Hematopoietic multipotent progenitor cell (in vitro differentiated cells): ENCODE measurements at regions not wholly inside any gene's neighbourhood (a gene's known extent, or its start where the extent isn't known, plus 50 kb on each side); places are given as distances from the start of the nearest gene placed in this dataset.
A peak's percentile ranks its signal among the peaks of the same experiment; 100 is the strongest.
"Not testable (repeated sequence)": the region's sequence is repeated elsewhere in the genome, so short reads cannot be mapped to it uniquely, and the experiment has no call there.

Source experiments
- DNase-seq, 3 donors: peaks; one replicate each; pipeline ENCODE4 v3.0.0-alpha.2; 2011 to 2015; ENCODE audit warnings: low read depth in 2 of 3, low spot score in 2 of 3

GRCh38 chr10:21041763-21042458 lies 144.8 kb upstream of the NEBL start:
- DNase-seq = no peak

- DNase-seq = no peak
Observed at GRCh38 chr10:21039721-21040120, 142.6 kb upstream of the NEBL start.

- DNase-seq = no peak
Observed at GRCh38 chr10:21036757-21037156, 139.6 kb upstream of the NEBL start.

- DNase-seq = not testable (repeated sequence)
Observed at GRCh38 chr10:21034770-21035169, 137.7 kb upstream of the NEBL start.

GRCh38 chr10:21034241-21034640 lies 137.1 kb upstream of the NEBL start:
- DNase-seq = no peak

- DNase-seq = no peak
Observed at GRCh38 chr10:21032587-21033319, 135.6 kb upstream of the NEBL start.

GRCh38 chr10:21031232-21031795 lies 134.2 kb upstream of the NEBL start:
- DNase-seq = no peak

- DNase-seq = no peak
Observed at GRCh38 chr10:21030091-21030490, 133.0 kb upstream of the NEBL start.

GRCh38 chr10:21022821-21023220 lies 125.7 kb upstream of the NEBL start:
- no peak for DNase-seq

GRCh38 chr10:21021843-21022594 lies 124.9 kb upstream of the NEBL start:
- no peak for DNase-seq

GRCh38 chr10:21021231-21021630 lies 124.1 kb upstream of the NEBL start:
- no peak for DNase-seq

GRCh38 chr10:21020545-21020944 lies 123.4 kb upstream of the NEBL start:
- DNase-seq = peak in 1 of 3 donors; percentile 4

- no peak for DNase-seq
Observed at GRCh38 chr10:21019436-21019835, 122.3 kb upstream of the NEBL start.

GRCh38 chr10:21015851-21016250 lies 118.7 kb upstream of the NEBL start:
- no peak for DNase-seq

- DNase-seq = no peak
Observed at GRCh38 chr10:21014141-21014540, 117.0 kb upstream of the NEBL start.

GRCh38 chr10:21011433-21012018 lies 114.4 kb upstream of the NEBL start:
- no peak for DNase-seq

- no peak for DNase-seq
Observed at GRCh38 chr10:21010615-21011014, 113.5 kb upstream of the NEBL start.

GRCh38 chr10:21003240-21003822 lies 106.2 kb upstream of the NEBL start:
- DNase-seq = no peak

- DNase-seq = no peak
Observed at GRCh38 chr10:21002091-21002878, 105.2 kb upstream of the NEBL start.

- DNase-seq = no peak
Observed at GRCh38 chr10:20999699-21000098, 102.6 kb upstream of the NEBL start.
